ENCODE measurements at regions not wholly inside any gene's neighbourhood (a gene's known extent, or its start where the extent isn't known, plus 50 kb on each side); places are given as distances from the start of the nearest gene placed in this dataset.
A peak's percentile ranks its signal among the peaks of the same experiment; 100 is the strongest.

- ChIA-PET CTCF (no interaction called here), POLR2A (no interaction called here)
- H3K27me3 Mint-ChIP-seq (ENCODE audit: insufficient read depth, unreplicated experiment): no peaks in the 10 kb centered on the region
- DNase-seq (ENCODE audit: unreplicated experiment): no peak
- no peak overlapping the region for H3K27ac Mint-ChIP-seq (ENCODE audit: low read depth, unreplicated experiment)
- no TSS peak for BruUV-seq (replicated peaks)
- H3K4me1 Mint-ChIP-seq (ENCODE audit: insufficient read depth, unreplicated experiment): peaks cover 18% of the 10 kb centered on the region
- intact Hi-C loops (cut with micrococcal nuclease): no loop called here
- H3K36me3 Mint-ChIP-seq (ENCODE audit: insufficient read depth, unreplicated experiment): peaks cover 6% of the 10 kb centered on the region
- peaks cover 7% of the 10 kb centered on the region for H3K9me3 Mint-ChIP-seq (ENCODE audit: unreplicated experiment)
- no peak for TF ChIP-seq CTCF (IDR thresholded peaks at IDR 0.05; ENCODE audit: unreplicated experiment)
- no peak overlapping the region for H3K4me3 Mint-ChIP-seq (ENCODE audit: unreplicated experiment)
These were observed 303.8 kb downstream of the RPLP1 start for GRCh38 chr15:69756440-69756839.

GRCh38 chr15:69757186-69757585, 304.6 kb downstream of the RPLP1 start:
- ChIA-PET CTCF (interaction anchor here (0.6 kb wide), 1 partner anchor 730 kb away, joined by 3 read pairs; no protein-coding TSS in a partner anchor), POLR2A (interaction anchor here (0.6 kb wide), 1 partner anchor 50 kb away, joined by 4 read pairs; no protein-coding TSS in a partner anchor)
- H3K36me3 Mint-ChIP-seq (ENCODE audit: insufficient read depth, unreplicated experiment): peaks cover 6% of the 10 kb centered on the region
- peaks cover 23% of the 10 kb centered on the region for H3K4me1 Mint-ChIP-seq (ENCODE audit: insufficient read depth, unreplicated experiment)
- DNase-seq (ENCODE audit: unreplicated experiment): peak; percentile 18
- TF ChIP-seq CTCF (IDR thresholded peaks at IDR 0.05; ENCODE audit: unreplicated experiment): no peak
- intact Hi-C loops (cut with micrococcal nuclease): no loop called here
- H3K4me3 Mint-ChIP-seq (ENCODE audit: unreplicated experiment): no peak overlapping the region
- H3K27me3 Mint-ChIP-seq (ENCODE audit: insufficient read depth, unreplicated experiment): no peaks in the 10 kb centered on the region
- no TSS peak for BruUV-seq (replicated peaks)
- no peak overlapping the region for H3K27ac Mint-ChIP-seq (ENCODE audit: low read depth, unreplicated experiment)
- H3K9me3 Mint-ChIP-seq (ENCODE audit: unreplicated experiment): peaks cover 7% of the 10 kb centered on the region

- no TSS peak for BruUV-seq (replicated peaks)
- no peak for TF ChIP-seq CTCF (IDR thresholded peaks at IDR 0.05; ENCODE audit: unreplicated experiment)
- Mint-ChIP-seq H3K27ac (ENCODE audit: low read depth, unreplicated experiment) (no peak overlapping the region), H3K27me3 (ENCODE audit: insufficient read depth, unreplicated experiment) (no peaks in the 10 kb centered on the region), H3K4me1 (ENCODE audit: insufficient read depth, unreplicated experiment) (peaks cover 23% of the 10 kb centered on the region), H3K9me3 (ENCODE audit: unreplicated experiment) (no peaks in the 10 kb centered on the region), H3K4me3 (ENCODE audit: unreplicated experiment) (no peak overlapping the region), H3K36me3 (ENCODE audit: insufficient read depth, unreplicated experiment) (peaks cover 6% of the 10 kb centered on the region)
- CTCF ChIA-PET: interaction anchor here (0.9 to 1.0 kb wide), 2 partner anchors 9 to 399 kb away, joined by 3 read pairs; no protein-coding TSS in a partner anchor
- POLR2A ChIA-PET: interaction anchor here (0.6 kb wide), 2 partner anchors 202 to 717 kb away, joined by 3 read pairs; no protein-coding TSS in a partner anchor
- intact Hi-C loops (cut with micrococcal nuclease): no loop called here
- no peak for DNase-seq (ENCODE audit: unreplicated experiment)
These were observed 305.7 kb downstream of the RPLP1 start for GRCh38 chr15:69758291-69758771.

GRCh38 chr15:69758810-69759790, 306.5 kb downstream of the RPLP1 start:
- CTCF ChIA-PET: no interaction called here
- BruUV-seq (replicated peaks): no TSS peak
- Mint-ChIP-seq H3K27ac (ENCODE audit: low read depth, unreplicated experiment) (no peak overlapping the region), H3K4me1 (ENCODE audit: insufficient read depth, unreplicated experiment) (peaks cover 23% of the 10 kb centered on the region), H3K27me3 (ENCODE audit: insufficient read depth, unreplicated experiment) (no peaks in the 10 kb centered on the region), H3K36me3 (ENCODE audit: insufficient read depth, unreplicated experiment) (peaks cover 6% of the 10 kb centered on the region), H3K9me3 (ENCODE audit: unreplicated experiment) (no peaks in the 10 kb centered on the region), H3K4me3 (ENCODE audit: unreplicated experiment) (no peak overlapping the region)
- TF ChIP-seq CTCF (IDR thresholded peaks at IDR 0.05; ENCODE audit: unreplicated experiment): no peak
- no peak for DNase-seq (ENCODE audit: unreplicated experiment)
- POLR2A ChIA-PET: interaction anchor here (0.6 to 1.2 kb wide), 2 partner anchors 10 to 716 kb away, joined by 3 read pairs; no protein-coding TSS in a partner anchor
- intact Hi-C loops (cut with micrococcal nuclease): no loop called here
